ENCODE measurements at regions not wholly inside any gene's neighbourhood (a gene's known extent, or its start where the extent isn't known, plus 50 kb on each side); places are given as distances from the start of the nearest gene placed in this dataset.

DNA sequence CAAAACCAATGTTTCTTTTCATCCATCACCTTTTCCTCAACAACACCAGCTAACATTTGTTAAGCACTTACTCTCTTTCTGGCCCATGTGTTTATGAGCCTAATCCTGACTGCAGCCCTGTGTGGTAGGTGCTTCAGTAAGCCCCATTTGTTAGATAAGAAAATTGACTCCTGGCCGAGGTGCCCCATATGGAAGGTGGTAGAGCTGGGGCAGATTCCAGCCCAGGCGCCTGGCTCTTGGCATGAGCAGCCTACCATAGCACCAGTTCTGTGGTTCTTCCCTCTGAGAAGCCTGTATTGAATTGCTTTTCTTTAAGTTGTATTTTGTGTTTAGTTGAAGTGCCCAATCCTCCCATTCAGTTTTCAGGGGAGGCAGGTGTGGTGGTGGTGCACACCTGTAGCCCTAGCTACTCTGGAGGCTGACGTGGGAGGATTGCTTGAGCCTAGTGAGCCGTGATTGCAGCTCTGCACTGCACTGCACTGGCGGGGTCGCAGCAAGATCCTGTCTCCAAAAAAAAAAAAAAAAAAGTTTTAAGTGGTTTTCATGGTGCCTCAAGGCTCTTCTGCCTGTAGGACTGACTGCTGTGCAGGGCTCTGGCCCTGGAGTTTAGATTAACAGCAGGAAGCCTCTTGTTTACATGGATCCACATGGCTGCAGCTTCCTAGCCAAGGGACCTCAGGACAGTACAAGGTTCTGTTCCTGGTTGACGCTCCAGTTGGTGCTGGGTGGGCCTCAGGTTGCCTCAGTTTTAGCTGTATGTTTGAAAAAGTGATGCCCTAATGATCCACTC is 125.9 kb downstream of the MRPS6 start:
- TF ChIP-seq, protein P1, sequence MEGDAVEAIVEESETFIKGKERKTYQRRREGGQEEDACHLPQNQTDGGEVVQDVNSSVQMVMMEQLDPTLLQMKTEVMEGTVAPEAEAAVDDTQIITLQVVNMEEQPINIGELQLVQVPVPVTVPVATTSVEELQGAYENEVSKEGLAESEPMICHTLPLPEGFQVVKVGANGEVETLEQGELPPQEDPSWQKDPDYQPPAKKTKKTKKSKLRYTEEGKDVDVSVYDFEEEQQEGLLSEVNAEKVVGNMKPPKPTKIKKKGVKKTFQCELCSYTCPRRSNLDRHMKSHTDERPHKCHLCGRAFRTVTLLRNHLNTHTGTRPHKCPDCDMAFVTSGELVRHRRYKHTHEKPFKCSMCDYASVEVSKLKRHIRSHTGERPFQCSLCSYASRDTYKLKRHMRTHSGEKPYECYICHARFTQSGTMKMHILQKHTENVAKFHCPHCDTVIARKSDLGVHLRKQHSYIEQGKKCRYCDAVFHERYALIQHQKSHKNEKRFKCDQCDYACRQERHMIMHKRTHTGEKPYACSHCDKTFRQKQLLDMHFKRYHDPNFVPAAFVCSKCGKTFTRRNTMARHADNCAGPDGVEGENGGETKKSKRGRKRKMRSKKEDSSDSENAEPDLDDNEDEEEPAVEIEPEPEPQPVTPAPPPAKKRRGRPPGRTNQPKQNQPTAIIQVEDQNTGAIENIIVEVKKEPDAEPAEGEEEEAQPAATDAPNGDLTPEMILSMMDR (optimal IDR thresholded peaks at IDR 0.05 in 1 of 3, IDR thresholded peaks at IDR 0.05 in 1 of 3, conservative IDR thresholded peaks at IDR 0.05 in 1 of 3; ENCODE audit: extremely low read depth in 1 of 3, insufficient read depth in 2 of 3, low read length in 3 of 3), result no peak
- TF ChIP-seq EZH2 (IDR thresholded peaks at IDR 0.05; ENCODE audit: low read length), result no peak

Data from keratinocyte (primary cell).